SU-DHL-6 (cell line): ENCODE measurements at regions not wholly inside any gene's neighbourhood (a gene's known extent, or its start where the extent isn't known, plus 50 kb on each side); places are given as distances from the start of the nearest gene placed in this dataset.

Experiments used
- H2AFZ ChIP-seq: fragments of 200-600 bp; sonication (generic); 2 replicates; pipeline ENCODE4 v1.6.1; 2014; ENCODE audit warnings: low read depth, mild to moderate bottlenecking, moderate library complexity, mixed read lengths, antibody characterized with exemption, low read length; ENCODE audit not compliant: severe bottlenecking
- H3F3A ChIP-seq: fragments of 200-600 bp; shearing (Covaris generic); 2 replicates; pipeline ENCODE4 v1.6.0; 2016; ENCODE audit warnings: antibody characterized with exemption, mild to moderate bottlenecking; ENCODE audit not compliant: insufficient read depth
- H3K27ac ChIP-seq: fragments of 200-600 bp; sonication (generic); 2 replicates; pipeline ENCODE4 v1.5.1; 2016; ENCODE audit warnings: low read depth, mild to moderate bottlenecking, low read length, moderate library complexity, mixed read lengths
- H3K27me3 ChIP-seq: fragments of 200-600 bp; sonication (generic), shearing (Covaris generic); 2 replicates; pipeline ENCODE4 v1.6.0; 2014; ENCODE audit warnings: mild to moderate bottlenecking, low read length
- H3K36me3 ChIP-seq: fragments of 200-600 bp; sonication (generic); 2 replicates; pipeline ENCODE4 v1.6.1; 2014; ENCODE audit warnings: mild to moderate bottlenecking, low read length, mixed read lengths
- H3K4me2 ChIP-seq: fragments of 300-600, 200-600 bp; shearing (Covaris generic), sonication (generic); 2 replicates; pipeline ENCODE4 v1.6.0; 2014; ENCODE audit warnings: low read length, low read depth, mild to moderate bottlenecking; ENCODE audit not compliant: poor library complexity, severe bottlenecking
- H3K4me3 ChIP-seq: fragments of 200-600 bp; sonication (generic); 2 replicates; pipeline ENCODE4 v1.5.1; 2014; ENCODE audit warnings: antibody characterized with exemption, low read length, mild to moderate bottlenecking, mixed read lengths; ENCODE audit not compliant: insufficient read depth, poor library complexity, severe bottlenecking
- H3K79me2 ChIP-seq: fragments of 200-600 bp; sonication (generic); 2 replicates; pipeline ENCODE4 v1.6.1; 2014; ENCODE audit warnings: mild to moderate bottlenecking, low read length, moderate library complexity; ENCODE audit not compliant: insufficient read depth
- H3K9ac ChIP-seq: fragments of 200-600 bp; sonication (generic); 2 replicates; pipeline ENCODE4 v1.7.0; 2014; ENCODE audit warnings: mild to moderate bottlenecking, low read length
- H3K9me2 ChIP-seq: fragments of 200-600 bp; sonication (generic); replicated peaks from 2 replicates; pipeline ENCODE4 v1.6.1; 2014; ENCODE audit warnings: low read length; ENCODE audit not compliant: insufficient read depth
- H3K9me3 ChIP-seq: fragments of 200-600 bp; sonication (generic); 2 replicates; pipeline ENCODE4 v1.6.1; 2014; ENCODE audit warnings: low read length, mixed read lengths; ENCODE audit not compliant: insufficient read depth
- H4K20me1 ChIP-seq: fragments of 200-600 bp; sonication (generic); 2 replicates; pipeline ENCODE4 v1.6.1; 2014; ENCODE audit warnings: low read depth, mild to moderate bottlenecking, antibody characterized with exemption, low read length, moderate library complexity, mixed read lengths
- EZH2phosphoT487 ChIP-seq: fragments of 200-600 bp; sonication (generic), shearing (Covaris generic); conservative IDR thresholded peaks from 2 replicates; pipeline ENCODE4 v1.6.1; 2018; ENCODE audit warnings: mild to moderate bottlenecking, antibody characterized with exemption, low read length, moderate library complexity, mixed read lengths
- TF ChIP-seq, protein P1 (sequence below): fragments of 200-600 bp; sonication (generic); IDR thresholded peaks from one replicate; pipeline ENCODE4 v1.5.1; 2017; ENCODE audit warnings: antibody characterized with exemption, mild to moderate bottlenecking, low read length, moderate library complexity; ENCODE audit not compliant: insufficient read depth, poor library complexity, severe bottlenecking

DNA sequence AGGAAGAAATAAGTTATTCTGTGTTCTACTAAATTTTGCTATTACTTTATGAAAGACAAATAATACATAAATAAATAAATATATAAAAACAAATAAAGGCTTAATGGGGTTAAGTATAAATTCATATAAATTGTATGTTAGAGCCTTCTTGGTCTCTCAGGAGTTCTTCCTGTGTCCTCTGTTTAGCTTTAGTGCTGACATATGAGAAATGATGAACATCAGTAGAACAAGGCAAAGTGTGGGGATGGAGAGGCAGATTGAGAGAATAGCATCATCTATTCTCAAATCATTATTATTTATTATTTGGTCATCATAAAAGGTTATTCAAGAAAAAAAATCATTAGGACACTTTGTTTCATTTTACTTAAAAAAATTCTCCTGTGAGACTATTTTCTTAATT is 468.1 kb upstream of the CHST9 start:
- H3K9me2 ChIP-seq: no peaks in the 10 kb centered on the region
- H3F3A ChIP-seq: no peaks in the 10 kb centered on the region
- H2AFZ ChIP-seq: no peak overlapping the region
- no peak overlapping the region for H3K27ac ChIP-seq
- H3K27me3 ChIP-seq: no peaks in the 10 kb centered on the region
- H3K4me3 ChIP-seq: no peak overlapping the region
- no peak overlapping the region for H3K4me2 ChIP-seq
- H3K9ac ChIP-seq: no peak overlapping the region
- H3K36me3 ChIP-seq: no peaks in the 10 kb centered on the region
- no peaks in the 10 kb centered on the region for H3K9me3 ChIP-seq
- no peak for TF ChIP-seq EZH2phosphoT487
- TF ChIP-seq, protein P1, sequence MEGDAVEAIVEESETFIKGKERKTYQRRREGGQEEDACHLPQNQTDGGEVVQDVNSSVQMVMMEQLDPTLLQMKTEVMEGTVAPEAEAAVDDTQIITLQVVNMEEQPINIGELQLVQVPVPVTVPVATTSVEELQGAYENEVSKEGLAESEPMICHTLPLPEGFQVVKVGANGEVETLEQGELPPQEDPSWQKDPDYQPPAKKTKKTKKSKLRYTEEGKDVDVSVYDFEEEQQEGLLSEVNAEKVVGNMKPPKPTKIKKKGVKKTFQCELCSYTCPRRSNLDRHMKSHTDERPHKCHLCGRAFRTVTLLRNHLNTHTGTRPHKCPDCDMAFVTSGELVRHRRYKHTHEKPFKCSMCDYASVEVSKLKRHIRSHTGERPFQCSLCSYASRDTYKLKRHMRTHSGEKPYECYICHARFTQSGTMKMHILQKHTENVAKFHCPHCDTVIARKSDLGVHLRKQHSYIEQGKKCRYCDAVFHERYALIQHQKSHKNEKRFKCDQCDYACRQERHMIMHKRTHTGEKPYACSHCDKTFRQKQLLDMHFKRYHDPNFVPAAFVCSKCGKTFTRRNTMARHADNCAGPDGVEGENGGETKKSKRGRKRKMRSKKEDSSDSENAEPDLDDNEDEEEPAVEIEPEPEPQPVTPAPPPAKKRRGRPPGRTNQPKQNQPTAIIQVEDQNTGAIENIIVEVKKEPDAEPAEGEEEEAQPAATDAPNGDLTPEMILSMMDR: no peak
- H3K79me2 ChIP-seq: no peaks in the 10 kb centered on the region
- H4K20me1 ChIP-seq: no peaks in the 10 kb centered on the region

DNA sequence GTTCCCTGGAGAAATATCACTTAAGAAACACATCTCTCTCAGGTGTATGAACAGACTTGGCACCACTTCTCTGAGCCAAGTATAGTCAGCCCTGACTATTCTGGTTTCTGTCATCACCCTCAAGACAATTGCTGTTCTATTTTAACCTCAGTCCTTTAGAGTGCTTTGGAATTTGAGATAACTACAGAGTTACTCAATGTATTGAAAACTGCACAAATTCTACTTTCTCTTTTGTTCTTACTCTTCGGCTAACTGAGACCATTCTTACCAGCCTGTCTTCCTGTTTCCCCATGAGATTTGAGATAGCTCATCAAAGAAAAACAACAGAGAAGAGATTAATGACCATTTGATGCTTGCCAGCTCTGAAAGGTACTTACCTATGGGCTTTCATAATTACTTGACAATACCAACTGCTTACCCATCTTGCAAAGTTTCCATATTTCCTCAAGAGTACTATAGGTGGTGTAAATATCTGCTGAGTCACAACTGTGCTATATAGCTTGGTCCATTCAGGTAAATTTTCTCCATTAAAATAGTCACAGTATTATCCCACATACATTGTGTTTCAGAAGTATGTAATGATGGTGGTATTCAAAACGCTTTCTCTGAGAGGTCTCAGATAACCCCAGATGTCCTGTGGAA is 467.5 kb upstream of the CHST9 start:
- H3K4me3 ChIP-seq: no peak overlapping the region
- TF ChIP-seq, protein P1: no peak
- no peak for TF ChIP-seq EZH2phosphoT487
- H3K27me3 ChIP-seq: no peaks in the 10 kb centered on the region
- no peak overlapping the region for H2AFZ ChIP-seq
- H3K79me2 ChIP-seq: no peaks in the 10 kb centered on the region
- H3K36me3 ChIP-seq: no peaks in the 10 kb centered on the region
- H4K20me1 ChIP-seq: no peaks in the 10 kb centered on the region
- H3K4me2 ChIP-seq: no peak overlapping the region
- H3K9me3 ChIP-seq: no peaks in the 10 kb centered on the region
- no peak overlapping the region for H3K27ac ChIP-seq
- no peak overlapping the region for H3K9ac ChIP-seq
- no peaks in the 10 kb centered on the region for H3K9me2 ChIP-seq
- H3F3A ChIP-seq: no peaks in the 10 kb centered on the region

DNA sequence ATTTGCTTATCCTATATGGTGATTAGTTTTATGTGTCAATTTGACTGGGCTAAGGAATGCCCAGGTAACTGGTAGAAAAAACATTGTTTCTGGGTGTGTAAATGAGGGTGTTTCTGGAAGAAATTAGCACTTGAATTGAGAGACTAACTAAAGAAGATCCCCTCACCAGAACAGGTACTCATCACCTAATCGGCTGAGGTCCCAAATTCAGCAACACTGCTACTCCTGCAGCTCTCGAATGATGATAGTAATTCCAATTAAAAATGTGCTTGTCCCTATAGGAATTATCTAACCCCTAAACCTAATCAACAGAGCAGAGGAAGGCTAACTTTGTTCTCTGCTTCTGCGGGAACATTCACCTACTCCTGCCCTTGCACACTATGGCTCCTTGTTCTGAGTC is 464.5 kb upstream of the CHST9 start:
- no peak overlapping the region for H3K9ac ChIP-seq
- H3K9me2 ChIP-seq: no peaks in the 10 kb centered on the region
- no peaks in the 10 kb centered on the region for H3K9me3 ChIP-seq
- no peak overlapping the region for H3K4me3 ChIP-seq
- H3K36me3 ChIP-seq: no peaks in the 10 kb centered on the region
- H3K79me2 ChIP-seq: no peaks in the 10 kb centered on the region
- no peak overlapping the region for H3K4me2 ChIP-seq
- no peak for TF ChIP-seq EZH2phosphoT487
- TF ChIP-seq, protein P1: no peak
- no peak overlapping the region for H3K27ac ChIP-seq
- no peaks in the 10 kb centered on the region for H3F3A ChIP-seq
- H2AFZ ChIP-seq: no peak overlapping the region
- H4K20me1 ChIP-seq: no peaks in the 10 kb centered on the region
- H3K27me3 ChIP-seq: no peaks in the 10 kb centered on the region
